Gastrocnemius medialis (tissue), 4 donors: ENCODE measurements at regions not wholly inside any gene's neighbourhood (a gene's known extent, or its start where the extent isn't known, plus 50 kb on each side); places are given as distances from the start of the nearest gene placed in this dataset.

Source experiments
- ATAC-seq, 2 donors: fragments of 150-250 bp; one replicate each; pipeline ENCODE4 v1.9.1; 2016
- DNase-seq, 2 donors: peaks; one replicate each; pipeline ENCODE4 v3.0.0-alpha.2; 2019
- H3K27ac ChIP-seq, 4 donors: fragments of 200-600 bp; sonication (generic); 1 replicate in 1 of 4; 2 replicates in 3 of 4; pipeline ENCODE4 v1.5.1; 2016 to 2018; ENCODE audit warnings: mild to moderate bottlenecking in 2 of 4, moderate library complexity in 1 of 4
- H3K27me3 ChIP-seq, 3 donors: fragments of 200-600 bp; sonication (generic) in 2 of 3; 1 replicate in 1 of 3; 2 replicates in 2 of 3; pipeline versions ENCODE4 v1.5.1 to v1.6.0; 2016 to 2019; ENCODE audit warnings: mild to moderate bottlenecking in 1 of 3, moderate library complexity in 1 of 3
- H3K36me3 ChIP-seq, 2 donors: fragments of 200-600 bp; sonication (generic) in 1 of 2; one replicate each; pipeline ENCODE4 v1.5.1; 2017 to 2018
- H3K4me1 ChIP-seq, 2 donors: fragments of 200-600 bp; sonication (generic) in 1 of 2; one replicate each; pipeline ENCODE4 v1.5.1; 2016 to 2017; ENCODE audit warnings: mild to moderate bottlenecking in 2 of 2
- H3K4me3 ChIP-seq, 4 donors: fragments of 200-600 bp; sonication (generic) in 3 of 4; 1 replicate in 1 of 4; 2 replicates in 3 of 4; pipeline ENCODE4 v1.5.1; 2016 to 2019; ENCODE audit warnings: mild to moderate bottlenecking in 2 of 4
- H3K9me3 ChIP-seq, 3 donors: fragments of 200-600 bp; sonication (generic) in 2 of 3; 1 replicate in 1 of 3; 2 replicates in 2 of 3; pipeline ENCODE4 v1.5.1; 2016 to 2019
- CTCF ChIP-seq, 5 experiments: fragments of 450-650 bp in 3 of 5; fragments of 200-600 bp in 2 of 5; sonication (generic) in 2 of 5; IDR thresholded peaks in 4 of 5; conservative IDR thresholded peaks in 1 of 5; 1 replicate in 4 of 5; 2 replicates in 1 of 5; pipeline ENCODE4 v1.5.1; 2016 to 2019; ENCODE audit warnings: antibody characterized with exemption in 5 of 5, mild to moderate bottlenecking in 3 of 5, moderate library complexity in 3 of 5
- POLR2A ChIP-seq, 2 donors: fragments of 450-650 bp; IDR thresholded peaks; one replicate each; pipeline ENCODE4 v1.6.1; 2017; ENCODE audit warnings: antibody characterized with exemption in 2 of 2, mild to moderate bottlenecking in 2 of 2, moderate library complexity in 2 of 2
- in situ Hi-C, 4 donors: fragments of 200-750 bp; cut with MboI; loops; one replicate each; pipeline versions ENCODE4 v1.15.0 to v1.8.0; 2017; ENCODE audit warnings: low sequenced_read_pairs in 4 of 4
- intact Hi-C: fragments of 100-400 bp; cut with DNase I; formaldehyde crosslinking; loops from one replicate; pipeline ENCODE4 v1.15.1; 2023; ENCODE audit warnings: low total_unique reads

- H3K27me3 ChIP-seq, result peaks cover 0 to 4% (median 0%) of the 10 kb centered on the region in 3 donors
- no peaks in the 10 kb centered on the region for H3K9me3 ChIP-seq
- H3K4me1 ChIP-seq, result no peaks in the 10 kb centered on the region
- intact Hi-C loops, result no loop called here
- TF ChIP-seq POLR2A (IDR thresholded peaks at IDR 0.05), result no peak
- no peak for TF ChIP-seq CTCF (IDR thresholded peaks at IDR 0.05 in 4 of 5, conservative IDR thresholded peaks at IDR 0.05 in 1 of 5)
- no peak overlapping the region for H3K4me3 ChIP-seq
- in situ Hi-C loops, result no loop called here
- no peak for ATAC-seq
- H3K36me3 ChIP-seq, result no peaks in the 10 kb centered on the region
- no peak for DNase-seq
- H3K27ac ChIP-seq, result no peak overlapping the region
Measured at GRCh38 chr13:106372199-106373155, 163.0 kb downstream of the EFNB2 start.

- Histone ChIP-seq H3K4me1 (no peaks in the 10 kb centered on the region), H3K27me3 (peaks cover 0 to 4% (median 0%) of the 10 kb centered on the region in 3 donors), H3K4me3 (no peak overlapping the region), H3K27ac (no peak overlapping the region), H3K9me3 (no peaks in the 10 kb centered on the region), H3K36me3 (no peaks in the 10 kb centered on the region)
- DNase-seq (no peak), ATAC-seq (no peak)
- intact Hi-C loops (no loop called here), in situ Hi-C loops (no loop called here)
- TF ChIP-seq POLR2A (IDR thresholded peaks at IDR 0.05) (no peak), CTCF (IDR thresholded peaks at IDR 0.05 in 4 of 5, conservative IDR thresholded peaks at IDR 0.05 in 1 of 5) (no peak)
Measured at GRCh38 chr13:106371024-106371423, 164.4 kb downstream of the EFNB2 start.

- Histone ChIP-seq H3K4me1 (no peaks in the 10 kb centered on the region), H3K27ac (no peak overlapping the region), H3K27me3 (peaks cover 0 to 4% (median 0%) of the 10 kb centered on the region in 3 donors), H3K4me3 (no peak overlapping the region), H3K36me3 (no peaks in the 10 kb centered on the region), H3K9me3 (no peaks in the 10 kb centered on the region)
- in situ Hi-C loops, result no loop called here
- intact Hi-C loops, result no loop called here
- no peak for ATAC-seq
- no peak for TF ChIP-seq CTCF (IDR thresholded peaks at IDR 0.05 in 4 of 5, conservative IDR thresholded peaks at IDR 0.05 in 1 of 5)
- no peak for TF ChIP-seq POLR2A (IDR thresholded peaks at IDR 0.05)
- no peak for DNase-seq
Measured at GRCh38 chr13:106369858-106370257, 165.6 kb downstream of the EFNB2 start.

GRCh38 chr13:106369091-106369490, 166.4 kb downstream of the EFNB2 start:
- DNase-seq (no peak), ATAC-seq (no peak)
- no peaks in the 10 kb centered on the region for H3K36me3 ChIP-seq
- intact Hi-C loops, result no loop called here
- in situ Hi-C loops, result no loop called here
- H3K27ac ChIP-seq, result no peak overlapping the region
- H3K4me1 ChIP-seq, result no peaks in the 10 kb centered on the region
- H3K27me3 ChIP-seq, result peaks cover 0 to 4% (median 0%) of the 10 kb centered on the region in 3 donors
- no peaks in the 10 kb centered on the region for H3K9me3 ChIP-seq
- H3K4me3 ChIP-seq, result no peak overlapping the region
- TF ChIP-seq POLR2A (IDR thresholded peaks at IDR 0.05), result no peak
- TF ChIP-seq CTCF (IDR thresholded peaks at IDR 0.05 in 4 of 5, conservative IDR thresholded peaks at IDR 0.05 in 1 of 5), result no peak
